ENCODE measurements at regions not wholly inside any gene's neighbourhood (a gene's known extent, or its start where the extent isn't known, plus 50 kb on each side); places are given as distances from the start of the nearest gene placed in this dataset.

GRCh38 chr3:99250821-99251355 lies 349.4 kb upstream of the DCBLD2 start:
- TF ChIP-seq CTCF (conservative IDR thresholded peaks at IDR 0.05; ENCODE audit: low read length) (no peak), EZH2phosphoT487 (IDR thresholded peaks at IDR 0.05; ENCODE audit: borderline replicate concordance) (no peak)
